HEK293T (cell line): ENCODE measurements at regions not wholly inside any gene's neighbourhood (a gene's known extent, or its start where the extent isn't known, plus 50 kb on each side); places are given as distances from the start of the nearest gene placed in this dataset.
A peak's percentile ranks its signal among the peaks of the same experiment; 100 is the strongest.

Source experiments
- CTCF ChIA-PET: fragments of 350-600 bp; formaldehyde crosslinking; extraction: SDS; loops from one replicate; lab custom pipeline; 2021; ENCODE audit warnings: antibody characterized with exemption, inconsistent platforms; lab: Yijun Ruan, JAX
- POLR2A ChIA-PET: fragments of 350-600 bp; formaldehyde crosslinking; extraction: SDS; loops from one replicate; lab custom pipeline; 2020; ENCODE audit warnings: antibody characterized with exemption, inconsistent platforms; lab: Yijun Ruan, JAX
- DNase-seq: peaks from one replicate; pipeline ENCODE4 v3.0.0; 2012; ENCODE audit warnings: mixed read lengths; ENCODE audit errors: extremely low spot score
- BHLHE40 ChIP-seq: fragments of 450-650 bp; IDR thresholded peaks from 2 replicates; pipeline ENCODE4 v1.6.1; 2016; ENCODE audit warnings: mild to moderate bottlenecking, moderate library complexity, borderline replicate concordance
- ELF4 ChIP-seq: fragments of 450-650 bp; IDR thresholded peaks from 2 replicates; pipeline ENCODE4 v1.6.1; 2017; ENCODE audit warnings: antibody characterized with exemption
- FOXA1 ChIP-seq: fragments of 450-650 bp; IDR thresholded peaks from 2 replicates; pipeline ENCODE4 v1.6.1; 2016; ENCODE audit warnings: mild to moderate bottlenecking
- FOXK2 ChIP-seq: fragments of 450-650 bp; IDR thresholded peaks from 2 replicates; pipeline ENCODE4 v1.6.1; 2016; ENCODE audit warnings: mild to moderate bottlenecking
- LEF1 ChIP-seq: fragments of 450-650 bp; IDR thresholded peaks from 2 replicates; pipeline ENCODE4 v1.6.1; 2017; ENCODE audit warnings: mild to moderate bottlenecking, borderline replicate concordance
- NFRKB ChIP-seq: fragments of 450-650 bp; IDR thresholded peaks from 2 replicates; pipeline ENCODE4 v1.6.1; 2016; ENCODE audit warnings: mild to moderate bottlenecking, moderate library complexity
- SP1 ChIP-seq: fragments of 450-650 bp; IDR thresholded peaks from 2 replicates; pipeline ENCODE4 v1.6.1; 2017
- SUZ12 ChIP-seq: fragments of 450-650 bp; IDR thresholded peaks from 2 replicates; pipeline ENCODE4 v1.6.1; 2016; ENCODE audit warnings: mild to moderate bottlenecking
- TARDBP ChIP-seq: fragments of 450-650 bp; IDR thresholded peaks from 2 replicates; pipeline ENCODE4 v1.6.1; 2016
- ZNF384 ChIP-seq: fragments of 450-650 bp; IDR thresholded peaks from 2 replicates; pipeline ENCODE4 v1.6.1; 2016
- TF ChIP-seq, protein P1 (sequence below): fragments of 450-650 bp; IDR thresholded peaks from 2 replicates; pipeline ENCODE4 v1.6.1; 2016

DNA sequence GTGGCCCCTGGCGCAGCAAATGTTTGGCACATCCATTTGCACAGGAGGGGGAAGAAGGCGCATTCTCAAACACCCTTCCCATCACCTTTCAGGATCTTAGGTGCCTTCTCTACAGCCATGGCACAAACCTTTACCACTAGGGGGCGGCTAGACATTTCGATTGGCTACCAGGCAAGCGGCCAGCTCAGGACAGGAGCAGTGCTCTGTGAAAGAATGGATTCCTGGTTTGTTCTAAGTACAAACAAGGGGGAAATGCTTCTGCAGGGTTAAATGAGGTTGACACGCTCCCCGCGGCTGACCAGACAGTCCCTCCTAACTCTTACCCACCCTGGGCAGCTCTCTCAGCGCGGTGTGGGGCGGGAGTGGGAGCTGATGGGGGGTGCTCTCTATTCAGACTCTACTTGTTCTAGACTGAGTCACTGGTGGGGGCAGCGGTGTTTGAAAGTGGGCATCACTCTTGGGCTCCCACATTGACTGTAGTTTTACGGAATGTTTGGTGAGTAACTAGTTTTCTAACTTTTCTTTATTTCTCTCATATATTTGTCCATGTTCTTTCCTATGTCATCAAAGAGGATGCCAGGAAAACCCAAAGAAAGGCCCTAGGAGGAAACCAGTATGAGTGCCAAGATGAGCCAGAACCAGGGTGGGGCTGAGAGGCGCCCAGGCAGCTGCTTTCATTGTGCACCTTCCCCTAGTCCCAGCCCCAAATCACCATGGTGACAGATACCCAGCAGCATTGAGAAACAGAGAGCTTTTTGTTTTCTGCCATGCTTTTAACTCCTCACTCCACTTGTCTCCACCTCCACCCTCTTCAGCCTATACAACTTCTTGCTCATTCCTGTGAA is 61.4 kb upstream of the GPR158 start:
- peak; percentile 73 for DNase-seq
- no peak for TF ChIP-seq BHLHE40
- TF ChIP-seq ELF4 = no peak
- TF ChIP-seq NFRKB = no peak
- TF ChIP-seq SP1 = no peak
- ChIA-PET CTCF (interaction anchor here (0.5 to 2.5 kb wide), 8 partner anchors 13 to 599 kb away, joined by 3 to 17 read pairs (median 4); no protein-coding TSS in a partner anchor), POLR2A (no interaction called here)

DNA sequence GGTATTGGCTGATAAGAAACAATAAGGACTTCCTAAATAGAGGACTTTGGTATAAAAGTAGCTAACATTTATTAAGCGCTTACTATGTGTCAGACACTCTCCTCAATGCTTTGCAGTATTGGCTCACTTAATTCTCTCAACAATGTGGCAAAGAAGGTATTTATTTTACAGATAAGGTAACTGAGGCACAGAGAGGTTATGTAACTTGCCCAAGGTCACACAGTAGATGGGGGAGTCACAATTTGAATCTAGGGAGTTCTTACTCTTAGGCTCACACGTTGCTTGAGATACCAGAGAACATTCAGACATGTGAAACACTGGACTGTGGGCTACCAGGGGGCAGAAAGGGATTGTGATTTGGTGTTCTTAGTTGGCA is 60.8 kb upstream of the GPR158 start:
- POLR2A ChIA-PET = no interaction called here
- CTCF ChIA-PET = interaction anchor here (0.6 to 2.5 kb wide), 5 partner anchors 13 to 599 kb away, joined by 3 to 17 read pairs (median 4); no protein-coding TSS in a partner anchor
- TF ChIP-seq BHLHE40 = no peak
- TF ChIP-seq NFRKB = no peak
- TF ChIP-seq ZNF384 = no peak
- TF ChIP-seq SP1 = no peak
- TF ChIP-seq, protein P1, sequence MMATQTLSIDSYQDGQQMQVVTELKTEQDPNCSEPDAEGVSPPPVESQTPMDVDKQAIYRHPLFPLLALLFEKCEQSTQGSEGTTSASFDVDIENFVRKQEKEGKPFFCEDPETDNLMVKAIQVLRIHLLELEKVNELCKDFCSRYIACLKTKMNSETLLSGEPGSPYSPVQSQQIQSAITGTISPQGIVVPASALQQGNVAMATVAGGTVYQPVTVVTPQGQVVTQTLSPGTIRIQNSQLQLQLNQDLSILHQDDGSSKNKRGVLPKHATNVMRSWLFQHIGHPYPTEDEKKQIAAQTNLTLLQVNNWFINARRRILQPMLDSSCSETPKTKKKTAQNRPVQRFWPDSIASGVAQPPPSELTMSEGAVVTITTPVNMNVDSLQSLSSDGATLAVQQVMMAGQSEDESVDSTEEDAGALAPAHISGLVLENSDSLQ = no peak
- no peak for DNase-seq

DNA sequence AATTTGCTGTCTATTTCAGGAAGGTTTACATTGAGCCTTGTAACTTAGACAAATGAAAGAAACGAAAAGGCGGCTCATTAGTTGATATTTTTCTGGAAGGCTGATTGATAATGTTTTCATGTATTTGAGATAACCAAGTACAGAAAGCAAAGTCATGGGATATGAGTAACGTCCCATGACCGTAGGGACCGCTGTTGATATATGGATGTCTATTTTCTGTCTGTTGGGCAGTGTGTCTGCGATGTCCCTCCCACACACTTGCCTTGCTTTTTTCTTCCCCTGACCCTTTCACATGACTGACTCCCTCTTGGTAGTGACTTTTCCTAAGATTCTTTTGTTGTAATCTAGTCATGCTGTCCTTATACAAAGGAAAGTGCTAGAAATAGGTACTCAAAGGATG is 57.0 kb upstream of the GPR158 start:
- DNase-seq = no peak
- TF ChIP-seq TARDBP (no peak), NFRKB (no peak), SUZ12 (no peak), SP1 (no peak), ZNF384 (no peak), FOXK2 (no peak)
- ChIA-PET POLR2A (no interaction called here), CTCF (no interaction called here)

DNA sequence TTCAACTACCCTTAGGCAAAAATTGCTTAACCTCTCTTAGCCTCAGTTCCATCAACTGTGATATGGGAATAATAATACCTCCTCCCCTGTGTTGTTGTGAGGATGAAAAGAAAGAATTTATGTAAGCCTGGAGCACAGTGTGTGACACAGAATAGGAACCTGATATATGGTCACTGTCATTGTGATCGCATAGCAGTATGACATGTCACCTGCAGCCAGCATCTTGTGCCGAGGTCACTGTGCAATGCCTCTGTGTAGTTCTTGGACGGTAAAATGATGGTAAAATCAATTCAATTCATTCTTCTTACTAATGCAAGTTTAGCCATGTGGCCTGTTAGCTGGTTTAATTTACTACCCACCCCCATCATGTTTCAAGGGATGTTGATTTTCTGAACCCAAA is 54.6 kb upstream of the GPR158 start:
- TF ChIP-seq FOXA1 (no peak), LEF1 (no peak), SP1 (no peak), BHLHE40 (no peak)
- CTCF ChIA-PET = no interaction called here
- POLR2A ChIA-PET = no interaction called here
- no peak for DNase-seq
